H1 (cell line): ENCODE measurements at regions not wholly inside any gene's neighbourhood (a gene's known extent, or its start where the extent isn't known, plus 50 kb on each side); places are given as distances from the start of the nearest gene placed in this dataset.

Experiments used
- CTCF ChIA-PET: fragments of 300-600 bp; sonication (Branson Sonifier 250); formaldehyde crosslinking; loops from one replicate; lab custom pipeline; 2021; ENCODE audit not compliant: partially characterized antibody; lab: Charles Lee
- POLR2A ChIA-PET: fragments of 300-600 bp; sonication (Branson Sonifier 250); formaldehyde crosslinking; loops from one replicate; lab custom pipeline; 2021; ENCODE audit warnings: inconsistent platforms; ENCODE audit not compliant: partially characterized antibody; lab: Charles Lee
- DNase-seq, 2 experiments: peaks; one replicate each; pipeline versions ENCODE4 v3.0.0 to v3.0.0-alpha.2; 2010 to 2022; ENCODE audit warnings: low spot score in 2 of 2, low read depth in 1 of 2, mixed read lengths in 1 of 2
- FAIRE-seq: peaks from 2 replicates; lab custom pipeline; 2011; peaks lifted over from hg19 to GRCh38; lab: Jason Lieb, UNC
- H2AFZ ChIP-seq: 2 replicates; pipeline ENCODE4 v1.8.1; 2012; ENCODE audit warnings: low read length, inconsistent platforms
- H2AK5ac ChIP-seq: 2 replicates; pipeline ENCODE4 v1.6.1; 2013; ENCODE audit warnings: low read depth, low read length
- H2BK120ac ChIP-seq: replicated peaks from 2 replicates; pipeline ENCODE3; 2013; ENCODE audit warnings: low read depth, low read length, inconsistent platforms
- H2BK12ac ChIP-seq: 2 replicates; pipeline ENCODE4 v1.6.1; 2013; ENCODE audit warnings: low read depth, low read length
- H2BK15ac ChIP-seq: 2 replicates; pipeline ENCODE4 v1.6.1; 2013; ENCODE audit warnings: low read length
- H2BK20ac ChIP-seq: 2 replicates; pipeline ENCODE4 v1.6.1; 2013; ENCODE audit warnings: low read length
- H2BK5ac ChIP-seq: 2 replicates; pipeline ENCODE4 v1.6.1; 2013; ENCODE audit warnings: low read depth, low read length
- H3K14ac ChIP-seq: 2 replicates; pipeline ENCODE4 v1.6.1; 2013; ENCODE audit warnings: inconsistent platforms; ENCODE audit not compliant: insufficient read length
- H3K18ac ChIP-seq: 2 replicates; pipeline ENCODE4 v1.6.1; 2013; ENCODE audit warnings: low read length; ENCODE audit errors: extremely low read depth
- H3K23ac ChIP-seq: 2 replicates; pipeline ENCODE4 v1.6.1; 2013; ENCODE audit warnings: inconsistent platforms; ENCODE audit not compliant: insufficient read length
- H3K23me2 ChIP-seq: 2 replicates; pipeline ENCODE4 v1.6.1; 2013; ENCODE audit warnings: low read depth, low read length
- H3K27ac ChIP-seq: 2 replicates; pipeline ENCODE4 v1.6.1; 2011; ENCODE audit warnings: low read depth, low read length, inconsistent platforms
- H3K27me3 ChIP-seq, 4 experiments: replicated peaks in 1 of 4; 1 replicate in 1 of 4; 2 replicates in 3 of 4; pipeline versions ENCODE4 v1.6.1 to v1.8.1; 2011 to 2013; ENCODE audit warnings: low read length in 3 of 4, mild to moderate bottlenecking in 3 of 4, inconsistent platforms in 2 of 4, mixed read lengths in 2 of 4, moderate library complexity in 1 of 4; ENCODE audit not compliant: control insufficient read depth in 3 of 4, insufficient read depth in 3 of 4; ENCODE audit errors: extremely low read depth in 1 of 4
- H3K36me3 ChIP-seq, 4 experiments: 2 replicates each; pipeline versions ENCODE4 v1.6.1 to v1.8.1; 2011 to 2013; ENCODE audit warnings: mild to moderate bottlenecking in 4 of 4, low read length in 3 of 4, moderate library complexity in 2 of 4, control low read depth in 1 of 4, inconsistent platforms in 1 of 4; ENCODE audit not compliant: insufficient read depth in 4 of 4, control insufficient read depth in 2 of 4
- H3K4ac ChIP-seq: replicated peaks from 2 replicates; pipeline ENCODE3; 2013; ENCODE audit warnings: low read length, low read depth, mixed read lengths, inconsistent platforms; ENCODE audit not compliant: insufficient read length
- H3K4me1 ChIP-seq, 4 experiments: replicated peaks in 1 of 4; 1 replicate in 1 of 4; 2 replicates in 3 of 4; pipeline versions ENCODE4 v1.6.1 to v1.8.1; 2011 to 2013; ENCODE audit warnings: low read length in 3 of 4, inconsistent platforms in 2 of 4, mixed read lengths in 1 of 4; ENCODE audit not compliant: insufficient read depth in 4 of 4, control insufficient read depth in 3 of 4
- H3K4me2 ChIP-seq, 2 experiments: 2 replicates each; pipeline versions ENCODE4 v1.6.1 to v1.8.1; 2011 to 2013; ENCODE audit warnings: low read depth in 2 of 2, low read length in 2 of 2, control low read depth in 1 of 2, inconsistent platforms in 1 of 2, mild to moderate bottlenecking in 1 of 2; ENCODE audit not compliant: insufficient read depth in 1 of 2
- H3K4me3 ChIP-seq, 4 experiments: fragments of 200-600, 300-600 bp in 1 of 4; sonication (generic), shearing (Covaris generic), sonication (Bioruptor Twin) in 1 of 4; 2 replicates each; pipeline versions ENCODE4 v1.5.1 to v1.8.1; 2011 to 2016; ENCODE audit warnings: low read length in 4 of 4, low read depth in 3 of 4, control low read depth in 2 of 4, inconsistent platforms in 2 of 4, mild to moderate bottlenecking in 2 of 4, mixed read lengths in 1 of 4, moderate library complexity in 1 of 4; ENCODE audit not compliant: insufficient read depth in 2 of 4; ENCODE audit errors: extremely low read depth in 1 of 4
- H3K56ac ChIP-seq: replicated peaks from 2 replicates; pipeline ENCODE3; 2013; ENCODE audit warnings: low read depth, mild to moderate bottlenecking, mixed read lengths, low read length, inconsistent platforms; ENCODE audit not compliant: insufficient read length
- H3K79me1 ChIP-seq: 2 replicates; pipeline ENCODE4 v1.6.1; 2013; ENCODE audit warnings: low read depth, low read length, control low read depth
- H3K79me2 ChIP-seq, 2 experiments: 2 replicates each; pipeline versions ENCODE4 v1.6.1 to v1.8.1; 2012 to 2013; ENCODE audit warnings: low read length in 2 of 2, mild to moderate bottlenecking in 2 of 2, inconsistent platforms in 1 of 2; ENCODE audit not compliant: insufficient read depth in 2 of 2, control insufficient read depth in 1 of 2
- H3K9ac ChIP-seq, 4 experiments: replicated peaks in 1 of 4; 1 replicate in 1 of 4; 2 replicates in 3 of 4; pipeline versions ENCODE4 v1.6.1 to v1.8.1; 2011 to 2013; ENCODE audit warnings: low read depth in 3 of 4, low read length in 3 of 4, control low read depth in 2 of 4, mild to moderate bottlenecking in 2 of 4, moderate library complexity in 2 of 4, inconsistent platforms in 1 of 4; ENCODE audit errors: extremely low read depth in 1 of 4
- H3K9me3 ChIP-seq, 2 experiments: 2 replicates each; pipeline versions ENCODE4 v1.6.1 to v1.8.1; 2012 to 2013; ENCODE audit warnings: mild to moderate bottlenecking in 2 of 2, moderate library complexity in 2 of 2, control low read depth in 1 of 2, inconsistent platforms in 1 of 2, low read depth in 1 of 2, low read length in 1 of 2, mixed read lengths in 1 of 2; ENCODE audit not compliant: insufficient read depth in 2 of 2
- H4K20me1 ChIP-seq, 2 experiments: replicated peaks in 1 of 2; 2 replicates each; pipeline versions ENCODE3 to v1.8.1; 2011 to 2013; ENCODE audit warnings: inconsistent platforms in 2 of 2, low read length in 2 of 2, mild to moderate bottlenecking in 1 of 2; ENCODE audit not compliant: insufficient read depth in 2 of 2, control insufficient read depth in 1 of 2
- H4K5ac ChIP-seq: 2 replicates; pipeline ENCODE4 v1.6.1; 2013; ENCODE audit warnings: low read length, low read depth, mixed read lengths, inconsistent platforms; ENCODE audit not compliant: insufficient read length
- H4K8ac ChIP-seq: 2 replicates; pipeline ENCODE4 v1.8.0; 2013; ENCODE audit warnings: mild to moderate bottlenecking, moderate library complexity, low read length, inconsistent platforms; ENCODE audit not compliant: insufficient read depth; ENCODE audit errors: extremely low read depth
- H4K91ac ChIP-seq: replicated peaks from 2 replicates; pipeline ENCODE3; 2013; ENCODE audit warnings: low read length, mixed read lengths, inconsistent platforms; ENCODE audit not compliant: insufficient read length
- BRCA1 ChIP-seq: IDR thresholded peaks from 2 replicates; pipeline ENCODE4 v1.6.1; 2012; ENCODE audit warnings: low read depth, low read length, improper control_type of control experiment
- GABPA ChIP-seq: IDR thresholded peaks from 2 replicates; pipeline ENCODE4 v1.6.1; 2011; ENCODE audit warnings: mild to moderate bottlenecking, low read length, moderate library complexity, borderline replicate concordance; ENCODE audit not compliant: insufficient read depth
- SP4 ChIP-seq: IDR thresholded peaks from 2 replicates; pipeline ENCODE4 v1.6.1; 2012; ENCODE audit warnings: low read length, inconsistent platforms

DNA sequence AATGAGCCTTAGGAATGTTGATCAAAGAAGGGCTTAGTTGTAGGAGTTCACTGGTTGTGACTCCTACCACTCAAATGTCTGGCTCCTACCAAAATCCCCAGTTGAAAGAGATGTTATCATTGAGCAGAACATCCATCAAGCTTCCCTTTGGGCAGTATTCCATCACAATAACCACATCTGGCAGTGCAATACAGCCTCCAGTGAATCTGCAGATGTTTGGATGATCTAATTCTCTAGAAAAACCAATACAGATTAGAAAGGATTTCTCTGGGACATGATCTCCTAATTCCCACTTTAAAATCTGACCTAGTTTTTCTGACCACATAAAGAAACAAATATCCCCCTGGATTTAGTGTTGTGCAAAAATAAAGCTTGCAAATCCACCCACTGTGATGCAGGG lies 81.6 kb downstream of the TMEM215 start:
- Histone ChIP-seq H4K8ac (no peak overlapping the region), H2AFZ (no peak overlapping the region), H4K5ac (no peak overlapping the region), H2BK5ac (no peak overlapping the region), H3K27me3 (no peaks in the 10 kb centered on the region), H2BK120ac (no peak overlapping the region), H3K36me3 (no peaks in the 10 kb centered on the region), H3K56ac (no peak overlapping the region), H3K9ac (no peak overlapping the region), H3K23me2 (no peaks in the 10 kb centered on the region), H3K4me1 (no peaks in the 10 kb centered on the region; a peak in 1 of 7 replicates), H2BK15ac (no peak overlapping the region), H3K4me3 (no peak overlapping the region), H2BK12ac (no peak overlapping the region), H2AK5ac (no peak overlapping the region), H3K18ac (no peak overlapping the region), H3K14ac (no peak overlapping the region), H4K20me1 (no peaks in the 10 kb centered on the region), H3K27ac (no peak overlapping the region), H4K91ac (no peak overlapping the region), H3K4ac (no peak overlapping the region), H3K9me3 (no peaks in the 10 kb centered on the region), H3K79me2 (no peaks in the 10 kb centered on the region), H2BK20ac (no peak overlapping the region), H3K79me1 (no peaks in the 10 kb centered on the region), H3K4me2 (no peak overlapping the region), H3K23ac (no peak overlapping the region)
- no peak for TF ChIP-seq SP4
- no peak for TF ChIP-seq BRCA1
- TF ChIP-seq GABPA: no peak
- DNase-seq (no peak), FAIRE-seq (no peak)
- ChIA-PET CTCF (interaction anchor here (0.9 to 1.3 kb wide), 2 partner anchors 10 to 24 kb away, joined by 3 read pairs; no protein-coding TSS in a partner anchor), POLR2A (no interaction called here)
